K562 (cell line): ENCODE measurements at regions not wholly inside any gene's neighbourhood (a gene's known extent, or its start where the extent isn't known, plus 50 kb on each side); places are given as distances from the start of the nearest gene placed in this dataset.

ENCODE experiments used
- ATAC-seq: fragments of 200-7000 bp; cut with Tn5 transposase; 3 replicates; pipeline ENCODE4 v1.9.1; 2020; ENCODE audit warnings: moderate library complexity
- BruUV-seq: library from RNA; stranded (reverse); fragments of 400-500 nt; replicated peaks from 2 replicates; lab custom pipeline; 2021; lab: Mats Ljungman, UMichigan
- CTCF ChIA-PET: fragments of 300-600 bp; formaldehyde crosslinking; extraction: SDS; loops from one replicate; lab custom pipeline; 2021; ENCODE audit warnings: low intra/inter-chr PET ratio; lab: Yijun Ruan, JAX
- POLR2A ChIA-PET: fragments of 300-600, 350-650 bp; sonication (Branson Sonifier 250); formaldehyde crosslinking; extraction: SDS; loops from one replicate; lab custom pipeline; 2021; ENCODE audit warnings: antibody characterized with exemption, inconsistent platforms; lab: Yijun Ruan, JAX
- DNase-seq, 4 experiments: peaks; one replicate each; pipeline versions ENCODE4 v3.0.0 to v3.0.0-alpha.2; 2011 to 2018; ENCODE audit warnings: low spot score in 3 of 4, mixed read lengths in 3 of 4; ENCODE audit errors: extremely low read depth in 1 of 4
- FAIRE-seq: peaks from 2 replicates; lab custom pipeline; 2011; peaks lifted over from hg19 to GRCh38; lab: Jason Lieb, UNC
- H2AFZ ChIP-seq: 2 replicates; pipeline ENCODE4 v1.6.0; 2011; ENCODE audit warnings: low read depth, low read length, control low read depth, inconsistent platforms
- H3K27ac ChIP-seq: fragments of 200-600 bp; 3 replicates; pipeline ENCODE4 v1.8.0; 2011; ENCODE audit warnings: low read depth, mild to moderate bottlenecking, control low read depth, inconsistent platforms, low read length, moderate library complexity, mixed read lengths; ENCODE audit errors: extremely low read depth
- H3K27me3 ChIP-seq, 2 experiments: fragments of 300-600 bp in 1 of 2; 2 replicates in 1 of 2; 3 replicates in 1 of 2; pipeline versions ENCODE4 v1.6.0 to v1.8.0; 2011; ENCODE audit warnings: inconsistent platforms in 2 of 2, low read length in 2 of 2, mild to moderate bottlenecking in 1 of 2, mixed read lengths in 1 of 2, moderate library complexity in 1 of 2; ENCODE audit not compliant: control insufficient read depth in 2 of 2, insufficient read depth in 2 of 2
- H3K36me3 ChIP-seq: fragments of 300-600 bp; 3 replicates; pipeline ENCODE4 v1.8.0; 2011; ENCODE audit warnings: mild to moderate bottlenecking, low read length, inconsistent platforms; ENCODE audit not compliant: control insufficient read depth, insufficient read depth
- H3K4me1 ChIP-seq, 2 experiments: fragments of 200-600 bp in 1 of 2; replicated peaks in 1 of 2; 2 replicates in 1 of 2; 3 replicates in 1 of 2; pipeline versions ENCODE4 v1.5.1 to v1.8.0; 2011; ENCODE audit warnings: inconsistent platforms in 2 of 2, low read length in 2 of 2, mild to moderate bottlenecking in 1 of 2, mixed read lengths in 1 of 2, moderate library complexity in 1 of 2; ENCODE audit not compliant: control insufficient read depth in 2 of 2, insufficient read depth in 2 of 2
- H3K4me2 ChIP-seq: 2 replicates; pipeline ENCODE4 v1.6.1; 2011; ENCODE audit warnings: low read length, control low read depth, inconsistent platforms, mixed read lengths; ENCODE audit not compliant: insufficient read depth
- H3K4me3 ChIP-seq: fragments of 200-600 bp; sonication (generic), shearing (Covaris generic); 2 replicates; pipeline ENCODE4 v1.5.1; 2016; ENCODE audit warnings: control low read depth, inconsistent platforms
- H3K79me2 ChIP-seq: fragments of 200-600 bp; 3 replicates; pipeline ENCODE4 v1.8.0; 2011; ENCODE audit warnings: low read length, inconsistent platforms; ENCODE audit not compliant: control insufficient read depth, insufficient read depth
- H3K9ac ChIP-seq, 2 experiments: 2 replicates each; pipeline versions ENCODE4 v1.6.0 to v1.6.1; 2011; ENCODE audit warnings: low read depth in 2 of 2, low read length in 2 of 2, control low read depth in 1 of 2, inconsistent platforms in 1 of 2, mild to moderate bottlenecking in 1 of 2, mixed read lengths in 1 of 2; ENCODE audit not compliant: insufficient read depth in 1 of 2
- H3K9me1 ChIP-seq: one replicate; pipeline ENCODE4 v1.6.0; 2011; ENCODE audit warnings: inconsistent platforms, mild to moderate bottlenecking, low read length, moderate library complexity; ENCODE audit not compliant: control insufficient read depth, insufficient read depth
- H3K9me3 ChIP-seq: replicated peaks from 2 replicates; pipeline ENCODE4 v1.5.1; 2011; ENCODE audit warnings: low read depth, low read length, inconsistent platforms; ENCODE audit not compliant: control insufficient read depth, insufficient read depth
- H4K20me1 ChIP-seq: replicated peaks from 2 replicates; pipeline ENCODE4 v1.6.1; 2011; ENCODE audit warnings: low read length, inconsistent platforms, mixed read lengths; ENCODE audit not compliant: control insufficient read depth, insufficient read depth
- AFF1 ChIP-seq, 2 experiments: fragments of 450-650 bp; IDR thresholded peaks; 2 replicates each; pipeline ENCODE4 v1.6.1; 2018; ENCODE audit warnings: mild to moderate bottlenecking in 2 of 2, low read depth in 1 of 2; ENCODE audit not compliant: partially characterized antibody in 2 of 2
- DMBX1 ChIP-seq: fragments of 250-450 bp; sonication (Bioruptor Pico); IDR thresholded peaks from 2 replicates; pipeline ENCODE4 v1.8.0; 2022; ENCODE audit warnings: inconsistent platforms, mild to moderate bottlenecking, moderate library complexity, borderline replicate concordance
- MLX ChIP-seq, 2 experiments: fragments of 450-650 bp in 1 of 2; sonication (generic) in 1 of 2; formaldehyde crosslinking; conservative IDR thresholded peaks; 2 replicates each; pipeline versions ENCODE4 v1.4.0 to v1.8.1; 2020 to 2022; ENCODE audit warnings: mild to moderate bottlenecking in 1 of 2, missing genetic modification reagents in 1 of 2
- NCOA1 ChIP-seq: fragments of 450-650 bp; IDR thresholded peaks from 2 replicates; pipeline ENCODE4 v1.6.1; 2016; ENCODE audit warnings: low read depth
- ZNF146 ChIP-seq: IDR thresholded peaks from one replicate; pipeline ENCODE4 v1.6.1; 2018; ENCODE audit warnings: missing compliant biosample characterization; ENCODE audit not compliant: unreplicated experiment
- in situ Hi-C: fragments of 300-500 bp; cut with MboI; formaldehyde crosslinking; loops from 4 replicates; pipeline ENCODE4 v1.15.0; 2018; ENCODE audit warnings: inconsistent platforms, mixed read lengths
- intact Hi-C: fragments of 100-400 bp; cut with micrococcal nuclease; formaldehyde crosslinking; loops from 2 replicates; pipeline ENCODE4 v1.14.2; 2022

DNA sequence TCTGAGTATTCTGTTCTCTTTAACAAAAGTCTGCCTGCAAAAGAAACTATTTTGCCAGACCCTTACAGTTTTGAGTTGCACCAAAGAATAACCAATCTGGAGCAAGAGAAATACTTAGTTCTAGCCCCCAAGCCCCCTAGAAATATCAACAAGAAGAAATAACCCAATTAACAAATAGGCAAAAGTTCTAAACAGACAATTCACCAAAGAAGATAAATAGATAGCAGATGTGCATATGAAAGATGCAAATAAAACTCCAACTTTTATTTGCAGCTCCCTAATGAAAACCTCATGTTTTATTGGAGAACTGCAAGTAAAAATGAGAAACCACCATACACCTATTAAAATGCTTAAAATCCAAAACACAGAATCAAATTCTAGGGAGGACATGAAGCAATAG, 1308.0 kb downstream of the CDH11 start:
- no peak overlapping the region for H3K4me3 ChIP-seq
- H3K9ac ChIP-seq, result no peak overlapping the region
- no peaks in the 10 kb centered on the region for H3K27me3 ChIP-seq
- FAIRE-seq, result no peak
- no peaks in the 10 kb centered on the region for H3K9me1 ChIP-seq
- ChIA-PET POLR2A (no interaction called here), CTCF (no interaction called here)
- no TSS peak for BruUV-seq
- ATAC-seq, result no peak
- in situ Hi-C loops (no loop called here), intact Hi-C loops (no loop called here)
- no peak overlapping the region for H3K4me2 ChIP-seq
- H4K20me1 ChIP-seq, result no peaks in the 10 kb centered on the region
- DNase-seq, result no peak
- no peak overlapping the region for H3K27ac ChIP-seq
- no peak for TF ChIP-seq NCOA1
- TF ChIP-seq DMBX1 (CRISPR knock-in tag), result no peak
- TF ChIP-seq ZNF146 (CRISPR knock-in tag), result no peak
- no peak for TF ChIP-seq AFF1 (IDR thresholded peaks at IDR 0.05; ENCODE audit: low read depth in 1 of 2, partially characterized antibody in 2 of 2)
- no peak for TF ChIP-seq MLX (CRISPR knock-in tag; conservative IDR thresholded peaks at IDR 0.05)
- no peak overlapping the region for H2AFZ ChIP-seq
- no peaks in the 10 kb centered on the region for H3K79me2 ChIP-seq
- no peaks in the 10 kb centered on the region for H3K36me3 ChIP-seq
- peaks cover 1% of the 10 kb centered on the region; the same call in 1 of the 2 replicates for H3K9me3 ChIP-seq
- no peaks in the 10 kb centered on the region for H3K4me1 ChIP-seq
